ENCODE measurements at regions not wholly inside any gene's neighbourhood (a gene's known extent, or its start where the extent isn't known, plus 50 kb on each side); places are given as distances from the start of the nearest gene placed in this dataset.

DNA sequence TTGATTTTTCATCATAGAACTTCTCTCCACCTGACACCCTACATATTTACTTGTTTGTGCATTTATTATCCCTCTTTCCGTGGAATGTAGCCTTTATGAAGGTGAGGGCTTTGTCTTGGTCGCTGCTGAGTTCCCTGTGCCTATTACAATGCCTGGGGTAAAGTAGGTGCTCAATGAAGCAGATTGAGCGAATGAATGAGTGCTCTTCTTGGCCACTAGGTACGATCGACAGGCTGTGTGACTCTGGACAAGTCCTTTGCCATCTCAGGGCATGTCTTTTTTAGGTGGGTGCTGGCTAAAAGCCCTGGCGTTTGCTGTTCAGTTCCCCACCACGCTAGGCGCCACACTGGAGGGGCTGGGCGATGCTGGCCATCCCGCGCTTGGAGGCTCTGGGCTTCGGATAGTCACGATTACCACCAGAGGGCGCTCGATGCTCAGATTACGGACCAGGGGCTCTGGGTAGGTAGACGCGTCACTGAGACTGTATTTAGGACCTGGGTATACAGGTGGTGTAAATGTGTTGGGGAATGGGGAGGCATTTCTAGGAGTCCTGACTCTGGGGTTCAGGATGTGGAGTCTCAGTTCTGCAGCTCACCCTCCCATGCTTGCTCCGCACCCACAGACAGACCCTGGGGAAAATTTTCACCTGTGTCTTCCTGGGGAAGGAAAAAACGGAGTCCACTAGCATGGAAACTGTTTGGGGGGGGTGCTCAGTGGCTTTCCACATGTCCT is 71.0 kb upstream of the CSF3R start:
- DNase-seq (ENCODE audit: low read depth), result peak; percentile 80

DNA sequence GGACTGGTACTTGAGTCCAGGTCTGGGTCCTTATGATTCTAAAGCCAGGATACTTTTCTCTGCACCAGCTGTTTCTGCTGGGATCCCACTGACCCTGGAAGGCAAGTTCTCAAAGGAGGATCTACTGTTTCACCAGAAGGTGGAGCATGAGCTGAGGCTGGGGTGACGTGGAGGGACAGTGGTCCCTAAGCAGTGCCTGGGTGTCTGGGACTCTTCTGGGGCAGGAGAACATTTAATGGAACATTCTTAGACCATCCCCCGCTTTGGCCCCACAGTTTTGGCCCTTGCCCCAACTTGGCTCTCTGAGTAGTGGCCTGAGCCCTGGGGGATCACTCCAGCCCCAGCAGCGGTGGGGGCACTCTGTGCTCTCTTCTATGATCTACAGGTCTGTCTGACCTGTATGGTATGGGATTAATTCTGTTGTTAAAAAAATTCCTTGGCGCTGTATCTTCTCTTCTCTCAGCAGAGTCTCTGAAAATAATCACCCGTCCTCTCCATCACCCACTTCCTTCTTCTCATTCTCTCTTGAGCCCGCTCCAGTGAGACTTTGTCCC is 60.3 kb upstream of the CSF3R start:
- DNase-seq (ENCODE audit: low read depth), result peak; percentile 22

DNA sequence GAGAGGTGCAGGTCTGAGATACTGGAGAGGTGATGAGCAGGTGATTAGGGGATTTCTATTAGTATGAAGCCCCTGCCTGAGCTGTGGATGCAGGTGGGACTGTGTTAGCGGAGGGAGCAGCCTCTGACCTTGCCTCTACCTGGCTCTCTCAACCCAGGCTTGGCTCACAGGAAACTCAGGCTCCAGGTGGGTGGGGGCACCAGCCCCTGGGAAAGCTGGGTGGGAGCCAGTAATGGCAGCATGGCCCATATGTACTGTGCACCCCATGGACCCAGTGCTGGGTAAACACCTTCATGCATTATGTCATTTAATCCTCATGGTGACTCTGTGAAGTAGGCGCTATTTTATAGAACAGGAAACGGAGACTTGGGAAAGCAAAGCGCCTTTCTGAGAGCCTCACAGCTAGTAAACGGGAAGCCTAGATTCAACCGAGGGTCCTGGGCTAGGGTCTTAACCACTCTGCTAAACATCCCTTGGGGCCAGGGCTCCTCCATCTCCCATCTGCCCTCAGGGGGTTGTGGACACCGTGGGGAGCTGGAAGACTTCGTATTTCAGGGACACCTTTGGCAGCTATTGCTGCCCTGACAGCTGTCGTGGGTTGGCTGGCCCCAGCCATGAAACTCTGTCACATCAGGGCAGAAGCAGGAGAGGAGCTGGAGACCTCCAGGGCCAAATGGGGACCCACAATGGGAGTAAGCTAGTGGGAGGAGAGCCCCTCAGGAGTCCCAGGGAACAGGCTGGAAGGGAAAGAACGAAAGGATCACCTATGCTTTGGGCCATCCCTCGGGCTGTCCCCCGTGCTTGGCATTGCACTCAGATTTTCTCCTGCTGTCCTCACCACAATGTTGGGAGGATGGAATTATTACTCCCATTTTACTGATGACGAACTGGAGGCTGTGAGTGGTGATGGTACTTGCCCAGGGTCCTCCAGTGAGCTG is 59.6 kb upstream of the CSF3R start:
- DNase-seq (ENCODE audit: low read depth), result no peak

DNA sequence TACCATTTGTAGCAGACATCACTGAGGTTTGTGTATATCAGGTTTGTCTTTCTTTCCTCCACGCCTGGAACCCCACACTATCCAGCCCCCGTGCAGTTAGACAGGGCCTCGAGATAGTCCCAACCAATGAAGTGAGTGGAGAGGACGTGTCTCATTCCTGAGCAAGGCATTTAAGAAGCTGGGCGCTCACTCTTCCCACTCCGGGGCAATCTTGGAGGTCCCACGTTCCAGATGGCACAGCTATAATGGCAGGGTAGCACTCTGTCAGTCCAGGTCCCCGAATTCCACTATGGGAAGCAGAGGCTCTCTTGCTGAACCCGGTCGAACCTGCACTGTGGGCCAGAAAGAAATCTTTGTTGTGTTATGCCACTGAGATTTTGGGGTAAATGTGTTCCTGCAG is 57.3 kb upstream of the CSF3R start:
- DNase-seq (ENCODE audit: low read depth), result no peak

DNA sequence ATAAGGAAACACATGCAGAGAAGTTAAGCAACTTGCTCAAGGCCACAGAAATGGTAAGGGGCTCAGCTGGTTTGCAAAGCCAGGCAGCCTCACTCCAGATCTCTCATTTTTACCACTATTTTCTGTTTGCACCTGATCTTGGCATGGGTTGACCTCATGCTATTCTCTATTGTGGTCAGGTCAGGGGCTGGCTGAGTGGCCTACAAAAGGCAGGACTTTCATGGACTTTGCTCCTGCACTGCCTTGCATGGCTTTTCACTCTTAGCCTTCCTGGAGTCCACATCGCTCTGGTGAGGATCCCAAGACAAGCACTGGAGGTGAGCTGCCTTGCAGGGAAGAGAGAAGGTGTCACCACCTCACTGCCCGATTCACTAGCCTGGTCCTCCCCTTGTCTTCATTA is 56.8 kb upstream of the CSF3R start:
- DNase-seq (ENCODE audit: low read depth), result no peak

DNA sequence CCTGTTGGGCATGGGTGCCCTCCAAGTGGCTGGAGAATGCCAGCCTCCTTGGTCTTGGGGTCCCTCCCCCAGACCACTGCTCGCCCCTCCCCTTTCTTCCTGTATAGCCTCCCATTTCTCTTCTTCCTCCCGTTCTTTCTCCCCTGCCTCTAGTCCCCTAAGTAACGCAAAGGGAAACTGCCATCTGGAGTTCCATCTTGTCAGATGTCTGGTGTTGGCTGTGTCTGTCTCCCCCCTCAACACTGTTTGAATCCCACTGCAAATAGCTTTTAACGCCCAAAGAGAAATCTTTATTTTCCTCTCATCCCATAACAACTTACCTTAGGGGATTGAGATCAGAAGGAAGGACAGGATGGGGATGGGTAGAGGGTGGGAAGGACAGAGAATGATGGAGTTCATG is 55.3 kb upstream of the CSF3R start:
- no peak for DNase-seq (ENCODE audit: low read depth)

DNA sequence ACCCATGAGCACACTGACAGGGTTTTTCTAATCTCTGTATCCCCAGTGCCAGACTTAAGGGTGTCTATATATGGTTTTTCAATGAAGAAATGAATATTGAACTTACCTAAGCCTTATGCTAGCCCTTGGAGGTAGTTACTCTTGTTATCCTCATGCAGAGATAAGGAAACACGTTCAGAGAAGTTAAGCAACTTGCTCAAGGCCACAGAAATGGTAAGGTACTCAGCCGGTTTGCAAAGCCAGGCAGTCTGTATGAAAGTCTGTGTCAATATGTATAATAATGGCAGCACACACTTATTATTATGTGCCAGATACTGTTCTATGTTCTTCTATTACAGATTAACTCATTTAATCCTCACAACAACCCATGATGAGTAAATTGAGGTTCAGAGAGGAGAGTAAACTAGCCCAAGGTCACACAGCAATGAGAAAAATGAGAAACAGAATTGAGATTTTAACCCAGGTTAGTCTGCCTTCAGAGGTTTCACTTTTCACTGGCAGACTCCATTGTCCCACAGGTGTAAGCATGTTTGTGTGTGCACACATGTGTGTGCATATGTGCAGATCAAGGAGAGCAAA is 54.6 kb upstream of the CSF3R start:
- no peak for DNase-seq (ENCODE audit: low read depth)

DNA sequence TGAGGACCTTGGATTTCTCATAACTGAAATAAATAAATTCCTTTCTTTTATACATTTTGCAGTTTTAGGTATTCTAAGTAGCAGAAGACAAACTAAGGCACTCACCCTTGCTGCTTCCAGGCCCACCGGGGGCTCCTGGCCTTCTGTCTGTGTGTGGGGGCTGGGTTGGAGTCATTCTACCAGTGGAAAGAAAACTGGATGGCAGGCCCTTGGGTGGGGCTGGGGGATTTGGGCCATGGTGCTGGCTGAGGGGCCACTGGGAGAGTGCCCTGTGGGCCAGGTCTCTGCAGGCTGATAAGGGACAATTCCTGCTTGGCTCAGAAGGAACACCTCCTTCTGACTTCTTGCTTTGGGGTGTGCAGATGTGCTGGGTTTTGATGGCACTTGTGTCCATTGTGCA is 54.0 kb upstream of the CSF3R start:
- DNase-seq (ENCODE audit: low read depth), result no peak

DNA sequence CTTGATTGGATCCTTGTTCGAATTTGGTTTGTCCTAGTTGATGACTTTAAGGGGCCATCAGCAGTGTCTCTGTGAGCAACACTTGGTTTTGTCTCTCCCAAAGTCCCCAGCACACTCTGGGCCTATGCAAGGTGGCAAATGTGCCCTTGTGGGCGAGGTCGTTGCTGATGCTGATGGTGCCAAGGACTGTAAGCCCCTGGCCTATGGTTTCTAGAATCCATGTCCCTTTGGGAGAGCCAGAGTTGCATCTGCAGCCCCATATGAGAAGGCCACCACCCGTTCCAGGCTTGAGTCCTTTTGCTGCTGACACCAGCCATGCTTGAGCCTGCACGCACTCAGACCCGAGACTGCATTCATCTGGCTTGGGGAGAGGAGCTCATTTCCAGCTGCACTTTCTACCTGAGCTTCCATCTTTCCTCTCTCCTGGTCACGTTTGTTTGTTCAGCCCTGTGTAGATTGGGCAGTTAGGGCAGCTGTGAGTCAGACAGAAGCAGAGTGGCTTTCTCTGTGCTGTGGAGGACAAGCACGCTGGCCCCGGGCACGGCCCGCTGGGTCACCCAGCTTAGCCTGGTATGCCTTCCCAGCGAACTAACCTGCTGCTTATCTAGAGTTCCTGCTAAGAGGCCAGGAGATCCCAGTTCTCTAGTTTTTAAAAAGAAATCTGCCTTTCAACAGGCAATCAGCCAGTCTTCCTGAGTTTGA is 52.1 kb upstream of the CSF3R start:
- no peak for DNase-seq (ENCODE audit: low read depth)

DNA sequence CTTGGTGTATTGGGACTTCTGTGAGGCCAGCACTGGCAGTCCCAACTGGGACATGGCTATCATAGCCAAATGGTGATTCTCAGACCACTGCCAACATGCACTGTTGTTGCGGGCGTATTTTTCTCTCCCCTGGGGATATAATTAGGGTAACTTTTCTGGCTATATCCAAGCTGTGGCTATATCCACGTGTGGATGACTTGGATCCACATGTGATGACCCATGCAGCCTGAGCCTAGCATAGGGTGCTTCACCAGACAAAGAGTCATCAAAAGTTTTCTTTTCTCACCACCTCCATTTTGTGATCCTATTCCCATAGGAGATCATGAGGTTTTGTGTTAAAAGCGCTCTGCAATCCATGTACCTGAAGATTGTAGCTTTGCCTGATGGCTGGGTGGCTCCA is 51.2 kb upstream of the CSF3R start:
- no peak for DNase-seq (ENCODE audit: low read depth)

DNA sequence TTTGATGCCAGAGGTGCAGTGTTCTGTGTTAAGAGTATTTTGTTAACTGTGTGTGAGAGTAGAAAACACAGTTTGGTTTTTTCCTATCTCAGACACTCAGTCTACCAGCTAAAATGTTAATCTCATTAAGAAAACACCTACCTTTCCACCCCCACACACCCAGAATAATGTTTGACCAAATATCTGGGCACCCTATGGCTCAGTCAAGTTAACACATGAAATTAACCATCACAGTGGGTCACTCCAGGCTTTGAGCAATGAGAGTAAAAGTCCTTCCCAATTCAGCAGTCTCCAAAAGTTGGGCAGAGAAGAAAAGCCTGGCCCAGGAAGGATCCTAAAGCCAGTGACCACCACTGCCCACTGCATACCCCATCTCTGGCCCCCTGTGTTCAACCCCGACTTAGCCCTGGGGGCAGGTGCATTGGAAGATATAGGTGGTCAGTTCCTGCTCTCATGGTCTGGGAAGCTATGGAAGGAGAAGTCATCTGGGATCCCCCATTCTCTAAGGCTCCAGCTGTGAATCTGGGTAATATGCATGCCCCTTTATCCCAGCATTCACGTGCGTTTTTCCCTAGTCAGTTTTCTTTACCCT is 50.2 kb upstream of the CSF3R start:
- DNase-seq (ENCODE audit: low read depth), result no peak
